GM23248 (cell line): ENCODE measurements at regions not wholly inside any gene's neighbourhood (a gene's known extent, or its start where the extent isn't known, plus 50 kb on each side); places are given as distances from the start of the nearest gene placed in this dataset.
A peak's percentile ranks its signal among the peaks of the same experiment; 100 is the strongest.

Experiments used
- DNase-seq: peaks from one replicate; pipeline ENCODE4 v3.0.0-alpha.2; 2015
- H2AFZ ChIP-seq: fragments of 200-600 bp; sonication (generic); 2 replicates; pipeline ENCODE4 v1.6.1; 2016; ENCODE audit warnings: antibody characterized with exemption
- H3F3A ChIP-seq: fragments of 200-600 bp; sonication (generic); 2 replicates; pipeline ENCODE4 v1.6.1; 2016; ENCODE audit warnings: mild to moderate bottlenecking, antibody characterized with exemption, mixed run types; ENCODE audit not compliant: insufficient read depth
- H3K27ac ChIP-seq: fragments of 200-600 bp; sonication (generic); 2 replicates; pipeline ENCODE4 v1.5.1; 2016; ENCODE audit warnings: mild to moderate bottlenecking
- H3K27me3 ChIP-seq: fragments of 200-600 bp; sonication (generic); replicated peaks from 2 replicates; pipeline ENCODE4 v1.6.1; 2016; ENCODE audit warnings: mild to moderate bottlenecking; ENCODE audit not compliant: insufficient read depth
- H3K36me3 ChIP-seq: fragments of 200-600 bp; sonication (generic); 2 replicates; pipeline ENCODE4 v1.6.1; 2016; ENCODE audit warnings: low read depth, mild to moderate bottlenecking
- H3K4me1 ChIP-seq: fragments of 200-600 bp; sonication (generic); 2 replicates; pipeline ENCODE4 v1.6.1; 2016; ENCODE audit warnings: mild to moderate bottlenecking; ENCODE audit not compliant: insufficient read depth
- H3K4me2 ChIP-seq: fragments of 200-600 bp; sonication (generic); one replicate; pipeline ENCODE4 v1.6.1; 2016; ENCODE audit warnings: mild to moderate bottlenecking; ENCODE audit not compliant: unreplicated experiment
- H3K4me3 ChIP-seq: fragments of 200-600 bp; sonication (generic); 2 replicates; pipeline ENCODE4 v1.5.1; 2016; ENCODE audit warnings: mild to moderate bottlenecking
- H3K79me2 ChIP-seq: fragments of 200-600 bp; sonication (generic); 2 replicates; pipeline ENCODE4 v1.6.1; 2016; ENCODE audit warnings: mild to moderate bottlenecking; ENCODE audit not compliant: insufficient read depth
- H3K9ac ChIP-seq: fragments of 200-600 bp; sonication (generic); 2 replicates; pipeline ENCODE4 v1.6.1; 2016; ENCODE audit warnings: mild to moderate bottlenecking
- H3K9me2 ChIP-seq: fragments of 200-600 bp; sonication (generic); 2 replicates; pipeline ENCODE4 v1.6.1; 2016; ENCODE audit warnings: mixed run types, mild to moderate bottlenecking, moderate library complexity; ENCODE audit not compliant: insufficient read depth
- H3K9me3 ChIP-seq: fragments of 200-600 bp; sonication (generic); one replicate; pipeline ENCODE4 v1.6.1; 2017; ENCODE audit warnings: low read depth
- H4K20me1 ChIP-seq: fragments of 200-600 bp; sonication (generic); 2 replicates; pipeline ENCODE4 v1.6.0; 2016; ENCODE audit not compliant: insufficient read depth
- EZH2 ChIP-seq: fragments of 200-600 bp; sonication (generic); IDR thresholded peaks from 2 replicates; pipeline ENCODE4 v1.6.1; 2018; ENCODE audit warnings: antibody characterized with exemption, mild to moderate bottlenecking; ENCODE audit not compliant: insufficient read depth, poor library complexity, severe bottlenecking
- EZH2phosphoT487 ChIP-seq: fragments of 200-600 bp; sonication (generic); IDR thresholded peaks from 2 replicates; pipeline ENCODE4 v1.6.1; 2018; ENCODE audit warnings: antibody characterized with exemption, moderate library complexity, mild to moderate bottlenecking, low read depth; ENCODE audit not compliant: insufficient read depth
- WGBS, 2 experiments: methylation state at CpG; one replicate each; pipeline ENCODE4 v1.1.6; 2015 to 2017; ENCODE audit warnings: low lambda C conversion rate in 2 of 2, low coverage in 1 of 2; ENCODE audit errors: missing lambda C conversion rate in 2 of 2; 5-methylcytosine and 5-hydroxymethylcytosine counted together
- in situ Hi-C: fragments of 300-500 bp; cut with MboI; formaldehyde crosslinking; loops from 2 replicates; pipeline ENCODE4 v1.15.0; 2020

DNA sequence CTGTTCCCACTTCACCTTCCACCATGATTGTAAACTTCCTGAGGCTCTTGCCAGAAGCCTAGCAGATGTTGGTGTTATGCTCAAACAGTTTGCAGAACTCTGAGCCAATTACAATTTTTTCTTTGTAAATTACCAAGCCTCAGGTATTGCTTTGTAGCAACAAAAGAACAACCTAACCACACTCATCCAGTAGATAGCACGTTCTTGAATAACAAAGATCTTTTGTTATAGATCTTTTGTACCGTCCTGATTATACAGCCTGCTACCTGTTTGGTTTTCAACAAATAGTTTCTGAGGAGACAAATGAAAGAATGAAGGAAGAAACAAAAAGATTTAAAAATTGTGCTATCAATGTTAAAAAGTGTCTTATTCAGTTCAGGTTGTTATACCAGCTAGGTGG is 474.7 kb upstream of the ALCAM start:
- H3K4me3 ChIP-seq = no peak overlapping the region
- H3K4me2 ChIP-seq = no peak overlapping the region
- no peaks in the 10 kb centered on the region for H3K27me3 ChIP-seq
- 65 to 79% methylated on average over 2 of the region's 2 CpGs for WGBS, 2 experiments
- H3K9ac ChIP-seq = no peak overlapping the region
- no peak overlapping the region for H2AFZ ChIP-seq
- H3K79me2 ChIP-seq = no peaks in the 10 kb centered on the region
- DNase-seq = no peak
- H3K9me2 ChIP-seq = no peaks in the 10 kb centered on the region
- no peaks in the 10 kb centered on the region for H4K20me1 ChIP-seq
- H3K9me3 ChIP-seq = no peaks in the 10 kb centered on the region
- peaks cover 6% of the 10 kb centered on the region for H3F3A ChIP-seq
- in situ Hi-C loops = no loop called here
- no peaks in the 10 kb centered on the region for H3K36me3 ChIP-seq
- TF ChIP-seq EZH2phosphoT487 (no peak), EZH2 (no peak)
- H3K4me1 ChIP-seq = peaks cover 13% of the 10 kb centered on the region
- no peak overlapping the region for H3K27ac ChIP-seq

DNA sequence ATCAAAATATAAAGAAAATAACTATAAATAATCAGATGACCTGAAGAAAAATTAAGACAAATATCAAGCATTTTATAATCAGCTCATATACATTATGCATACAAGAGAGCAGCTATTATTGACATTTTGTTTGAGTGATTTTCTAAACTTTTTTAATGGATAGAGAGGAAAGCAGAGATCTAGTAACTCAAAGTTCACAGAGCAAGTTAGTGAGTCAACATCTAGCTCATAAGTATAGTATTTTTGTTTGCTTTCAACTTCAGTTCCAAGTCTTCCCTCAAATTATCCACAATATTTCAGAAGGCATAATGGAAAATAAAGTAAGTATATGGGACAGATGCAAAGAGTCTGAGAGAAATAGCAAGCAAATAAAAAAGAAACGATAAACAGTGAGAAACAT is 470.1 kb upstream of the ALCAM start:
- Histone ChIP-seq H3K9me3 (no peaks in the 10 kb centered on the region), H4K20me1 (no peaks in the 10 kb centered on the region), H3K79me2 (no peaks in the 10 kb centered on the region), H3K4me2 (no peak overlapping the region), H3K27me3 (no peaks in the 10 kb centered on the region), H3K4me1 (peaks cover 6% of the 10 kb centered on the region; the same call in 1 of the 2 replicates), H3K36me3 (no peaks in the 10 kb centered on the region), H3K27ac (no peak overlapping the region), H3K9me2 (no peaks in the 10 kb centered on the region), H3F3A (no peaks in the 10 kb centered on the region), H2AFZ (no peak overlapping the region), H3K9ac (no peak overlapping the region), H3K4me3 (no peak overlapping the region)
- 69 to 81% methylated on average over 1 of the region's 1 CpG for WGBS, 2 experiments
- in situ Hi-C loops = no loop called here
- TF ChIP-seq EZH2 (no peak), EZH2phosphoT487 (no peak)
- peak; percentile 16 for DNase-seq

DNA sequence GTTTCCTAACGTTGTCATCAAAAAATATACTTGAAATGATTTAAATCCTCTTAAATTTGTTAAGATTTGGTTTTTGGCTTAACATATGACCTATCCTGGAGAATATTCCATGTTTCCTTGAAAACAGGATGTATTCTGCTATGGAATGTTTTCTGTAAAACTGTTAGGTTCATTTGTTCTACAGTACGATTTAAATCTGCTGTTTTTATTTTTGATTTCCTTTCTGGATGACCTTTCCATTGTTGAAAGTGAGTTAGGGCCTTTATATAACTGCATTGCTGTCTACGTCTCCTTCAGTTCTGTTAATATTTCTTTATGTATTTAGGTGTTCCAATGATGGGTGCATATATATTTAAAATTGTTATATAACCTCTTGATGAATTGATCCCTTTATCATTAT is 465.3 kb upstream of the ALCAM start:
- no peak overlapping the region for H3K9ac ChIP-seq
- 47 to 49% methylated on average over 3 of the region's 3 CpGs for WGBS, 2 experiments
- H3K27me3 ChIP-seq = no peaks in the 10 kb centered on the region
- H3K9me3 ChIP-seq = peaks cover 7% of the 10 kb centered on the region
- H3F3A ChIP-seq = no peaks in the 10 kb centered on the region
- no peaks in the 10 kb centered on the region for H3K79me2 ChIP-seq
- no peak overlapping the region for H3K4me3 ChIP-seq
- no peak overlapping the region for H2AFZ ChIP-seq
- H4K20me1 ChIP-seq = no peaks in the 10 kb centered on the region
- in situ Hi-C loops = no loop called here
- H3K36me3 ChIP-seq = no peaks in the 10 kb centered on the region
- H3K4me1 ChIP-seq = peaks cover 4% of the 10 kb centered on the region; the same call in 1 of the 2 replicates
- no peak overlapping the region for H3K4me2 ChIP-seq
- no peaks in the 10 kb centered on the region for H3K9me2 ChIP-seq
- no peak for DNase-seq
- TF ChIP-seq EZH2 (no peak), EZH2phosphoT487 (no peak)
- H3K27ac ChIP-seq = no peak overlapping the region

DNA sequence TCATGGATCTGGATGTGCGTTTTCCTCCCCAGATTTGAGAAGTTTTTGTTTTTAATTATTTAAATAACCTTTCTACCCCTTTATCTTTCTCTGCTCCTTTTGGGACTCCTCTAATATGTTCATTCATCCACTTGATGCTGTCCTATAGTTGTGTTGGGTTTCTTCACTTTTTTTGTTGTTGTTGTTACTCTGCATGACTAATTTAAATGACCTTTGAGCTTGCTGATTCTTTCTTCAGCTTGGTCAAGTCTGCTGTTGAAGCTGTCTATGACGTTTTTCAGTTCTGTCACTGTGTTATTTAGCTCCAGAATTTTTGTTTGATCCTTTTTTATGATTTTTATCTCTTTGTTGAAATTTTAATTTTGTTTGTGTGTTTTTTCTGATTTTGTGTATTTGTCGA is 463.6 kb upstream of the ALCAM start:
- H3K9me3 ChIP-seq = peaks cover 7% of the 10 kb centered on the region
- H3K79me2 ChIP-seq = no peaks in the 10 kb centered on the region
- no peaks in the 10 kb centered on the region for H3K27me3 ChIP-seq
- no peak overlapping the region for H3K27ac ChIP-seq
- no peak for TF ChIP-seq EZH2
- TF ChIP-seq EZH2phosphoT487 = no peak
- no peak for DNase-seq
- in situ Hi-C loops = no loop called here
- H3K4me1 ChIP-seq = peaks cover 8% of the 10 kb centered on the region
- H3K9me2 ChIP-seq = no peaks in the 10 kb centered on the region
- peaks cover 11% of the 10 kb centered on the region; the same call in 1 of the 2 replicates for H3F3A ChIP-seq
- no peak overlapping the region for H3K4me3 ChIP-seq
- no peak overlapping the region for H3K4me2 ChIP-seq
- H3K36me3 ChIP-seq = no peaks in the 10 kb centered on the region
- H3K9ac ChIP-seq = no peak overlapping the region
- H4K20me1 ChIP-seq = no peaks in the 10 kb centered on the region
- H2AFZ ChIP-seq = no peak overlapping the region
- 46 to 56% methylated on average over 3 of the region's 3 CpGs for WGBS, 2 experiments

DNA sequence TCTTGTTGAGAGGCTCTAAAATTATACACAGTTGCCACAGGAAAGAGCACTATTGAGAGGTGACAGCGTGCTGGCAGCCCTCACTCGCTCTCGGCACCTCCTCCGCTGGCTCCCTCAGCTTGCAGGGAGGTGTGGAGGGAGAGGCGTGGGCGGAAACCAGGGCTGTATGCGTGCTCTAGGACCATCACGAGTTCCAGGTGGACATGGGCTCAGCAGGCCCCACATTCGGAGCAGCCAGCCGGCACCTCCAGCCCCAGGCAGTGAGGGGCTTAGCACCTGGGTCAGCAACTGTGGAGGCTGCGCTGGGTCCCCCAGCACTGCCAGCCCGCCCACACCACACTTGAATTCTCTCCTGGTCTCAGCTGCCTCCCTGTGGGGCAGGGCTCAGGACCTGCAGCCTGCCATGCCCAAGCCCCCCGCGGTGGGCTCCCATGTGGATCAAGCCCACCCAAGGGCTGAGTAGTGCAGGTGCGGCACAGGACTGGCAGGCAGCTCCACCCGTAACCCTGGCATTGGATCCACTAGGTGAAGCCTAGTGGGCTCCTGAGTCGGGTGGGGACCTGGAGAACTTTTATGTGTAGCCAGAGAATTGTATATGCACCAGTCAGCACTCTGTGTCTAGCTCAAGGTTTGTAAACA is 460.6 kb upstream of the ALCAM start:
- Histone ChIP-seq H3K9me3 (peaks cover 7% of the 10 kb centered on the region), H3K27ac (no peak overlapping the region), H3K4me3 (no peak overlapping the region), H3K4me2 (no peak overlapping the region), H3K9ac (no peak overlapping the region), H3K36me3 (no peaks in the 10 kb centered on the region), H3K27me3 (no peaks in the 10 kb centered on the region), H3K9me2 (no peaks in the 10 kb centered on the region), H3F3A (peaks cover 27% of the 10 kb centered on the region), H3K79me2 (no peaks in the 10 kb centered on the region), H3K4me1 (peaks cover 28% of the 10 kb centered on the region), H2AFZ (no peak overlapping the region), H4K20me1 (no peaks in the 10 kb centered on the region)
- WGBS, 2 experiments = 78 to 80% methylated on average over 17 of the region's 17 CpGs
- no peak for DNase-seq
- TF ChIP-seq EZH2phosphoT487 = no peak
- TF ChIP-seq EZH2 = no peak
- in situ Hi-C loops = no loop called here
